Liver (tissue), 1 donor: ENCODE measurements at regions not wholly inside any gene's neighbourhood (a gene's known extent, or its start where the extent isn't known, plus 50 kb on each side); places are given as distances from the start of the nearest gene placed in this dataset. TPM values are rescaled to one million over a fixed set of nuclear protein-coding genes. Genes with fewer than 3 reads are reported as not detected.

Source experiments
- small RNA-seq: library from RNA; depleted of rRNA; stranded (forward); fragments of <200 nt; gene quantifications from one replicate; pipeline ENCODE3, GENCODE V24; 2014

Small RNAs in the stretch of these regions (small RNA-seq; reads per million reads assigned to genes)
- gene MIR466: not detected
- not detected for gene RNA5SP127
